AG04450 (cell line): ENCODE measurements at regions not wholly inside any gene's neighbourhood (a gene's known extent, or its start where the extent isn't known, plus 50 kb on each side); places are given as distances from the start of the nearest gene placed in this dataset.
A peak's percentile ranks its signal among the peaks of the same experiment; 100 is the strongest.
"Not testable (repeated sequence)": the region's sequence is repeated elsewhere in the genome, so short reads cannot be mapped to it uniquely, and the experiment has no call there.

Experiments used
- CTCF ChIA-PET: fragments of 300-600, 350-600 bp; formaldehyde crosslinking; extraction: SDS; loops from one replicate; lab custom pipeline; 2022; ENCODE audit warnings: antibody characterized with exemption, inconsistent platforms; lab: Charles Lee
- POLR2A ChIA-PET: fragments of 350-600 bp; formaldehyde crosslinking; extraction: SDS; loops from one replicate; lab custom pipeline; 2021; ENCODE audit warnings: antibody characterized with exemption, inconsistent platforms; lab: Yijun Ruan, JAX
- DNase-seq: peaks from one replicate; pipeline ENCODE4 v3.0.0-alpha.2; 2011; ENCODE audit warnings: low read depth, low spot score
- H3K27ac ChIP-seq: one replicate; pipeline ENCODE4 v1.5.1; 2012; ENCODE audit warnings: low read depth, low read length, control low read depth
- H3K27me3 ChIP-seq: one replicate; pipeline ENCODE4 v1.6.0; 2012; ENCODE audit warnings: low read length; ENCODE audit not compliant: control insufficient read depth, insufficient read depth
- H3K4me3 ChIP-seq: 2 replicates; pipeline ENCODE4 v1.5.1; 2011; ENCODE audit warnings: mild to moderate bottlenecking, low read depth, low read length, control low read depth
- H3K9me3 ChIP-seq: 2 replicates; pipeline ENCODE4 v1.5.1; 2012; ENCODE audit warnings: low read length; ENCODE audit not compliant: control insufficient read depth, insufficient read depth
- CTCF ChIP-seq: IDR thresholded peaks from 2 replicates; pipeline ENCODE4 v1.5.1; 2011; ENCODE audit warnings: low read depth, low read length, control low read depth, inconsistent platforms

GRCh38 chrX:28170713-28171112, 189.5 kb upstream of the DCAF8L1 start:
- TF ChIP-seq CTCF: no peak
- Histone ChIP-seq H3K4me3 (no peak overlapping the region), H3K27ac (no peak overlapping the region), H3K27me3 (no peaks in the 10 kb centered on the region), H3K9me3 (no peaks in the 10 kb centered on the region)
- CTCF ChIA-PET: interaction anchor here (0.6 kb wide), 1 partner anchor 851 kb away, joined by 5 read pairs; no protein-coding TSS in a partner anchor
- no peak for DNase-seq
- POLR2A ChIA-PET: no interaction called here

- Histone ChIP-seq H3K4me3 (no peak overlapping the region), H3K27ac (no peak overlapping the region), H3K9me3 (no peaks in the 10 kb centered on the region), H3K27me3 (no peaks in the 10 kb centered on the region)
- POLR2A ChIA-PET: no interaction called here
- no peak for TF ChIP-seq CTCF
- CTCF ChIA-PET: interaction anchor here (1.8 kb wide), 1 partner anchor 538 kb away, joined by 4 read pairs; no protein-coding TSS in a partner anchor
- DNase-seq: no peak
Observed at GRCh38 chrX:28158019-28158777, 176.9 kb upstream of the DCAF8L1 start.

- H3K27ac ChIP-seq, H3K27me3 ChIP-seq, POLR2A ChIA-PET, H3K4me3 ChIP-seq, CTCF ChIA-PET, H3K9me3 ChIP-seq, DNase-seq: not testable (repeated sequence)
Observed at GRCh38 chrX:28152263-28152662, 171.0 kb upstream of the DCAF8L1 start.

GRCh38 chrX:28135378-28136047, 154.3 kb upstream of the DCAF8L1 start:
- POLR2A ChIA-PET: no interaction called here
- TF ChIP-seq CTCF: no peak
- no peak overlapping the region for H3K27ac ChIP-seq
- DNase-seq: peak; percentile 11
- no peaks in the 10 kb centered on the region for H3K27me3 ChIP-seq
- no peak overlapping the region for H3K4me3 ChIP-seq
- CTCF ChIA-PET: no interaction called here
- H3K9me3 ChIP-seq: no peaks in the 10 kb centered on the region

- no peak for DNase-seq
- H3K27ac ChIP-seq: no peak overlapping the region
- no peak overlapping the region for H3K4me3 ChIP-seq
- no peak for TF ChIP-seq CTCF
- CTCF ChIA-PET: no interaction called here
- H3K9me3 ChIP-seq: no peaks in the 10 kb centered on the region
- no peaks in the 10 kb centered on the region for H3K27me3 ChIP-seq
- POLR2A ChIA-PET: no interaction called here
Observed at GRCh38 chrX:28133763-28134162, 152.5 kb upstream of the DCAF8L1 start.
